Astrocyte of the spinal cord (primary cell): ENCODE measurements at regions not wholly inside any gene's neighbourhood (a gene's known extent, or its start where the extent isn't known, plus 50 kb on each side); places are given as distances from the start of the nearest gene placed in this dataset.

ENCODE experiments used
- DNase-seq: peaks from one replicate; pipeline ENCODE4 v3.0.0; 2011; ENCODE audit warnings: low read depth, low spot score
- H3K4me3 ChIP-seq: 2 replicates; pipeline ENCODE4 v1.5.1; 2011; ENCODE audit warnings: low read depth, mild to moderate bottlenecking, low read length, moderate library complexity
- CTCF ChIP-seq: IDR thresholded peaks from 2 replicates; pipeline ENCODE4 v1.5.1; 2012; ENCODE audit warnings: low read depth, mild to moderate bottlenecking, low read length, inconsistent platforms
- in situ Hi-C: cut with HindIII; loops from 2 replicates; pipeline ENCODE4 v1.10.0; 2017; ENCODE audit warnings: low sequenced_read_pairs

GRCh38 chr9:7707934-7708333, 91.6 kb downstream of the DMAC1 start:
- no peak for TF ChIP-seq CTCF
- DNase-seq, result no peak
- no peak overlapping the region for H3K4me3 ChIP-seq
- in situ Hi-C loops, result no loop called here

GRCh38 chr9:7704543-7704942, 95.0 kb downstream of the DMAC1 start:
- in situ Hi-C loops, result no loop called here
- no peak for TF ChIP-seq CTCF
- DNase-seq, result no peak
- no peak overlapping the region for H3K4me3 ChIP-seq

- H3K4me3 ChIP-seq, result no peak overlapping the region
- in situ Hi-C loops, result no loop called here
- DNase-seq, result no peak
- TF ChIP-seq CTCF, result no peak
Observed at GRCh38 chr9:7691909-7692308, 107.7 kb downstream of the DMAC1 start.

GRCh38 chr9:7690014-7690413, 109.6 kb downstream of the DMAC1 start:
- DNase-seq, result no peak
- in situ Hi-C loops, result no loop called here
- TF ChIP-seq CTCF, result no peak
- no peak overlapping the region for H3K4me3 ChIP-seq

GRCh38 chr9:7688626-7689025, 111.0 kb downstream of the DMAC1 start:
- DNase-seq, result no peak
- no peak for TF ChIP-seq CTCF
- in situ Hi-C loops, result no loop called here
- no peak overlapping the region for H3K4me3 ChIP-seq

- H3K4me3 ChIP-seq, result no peak overlapping the region
- no peak for DNase-seq
- TF ChIP-seq CTCF, result no peak
- in situ Hi-C loops, result no loop called here
Observed at GRCh38 chr9:7676609-7677156, 122.9 kb downstream of the DMAC1 start.

- no peak for DNase-seq
- in situ Hi-C loops, result no loop called here
- H3K4me3 ChIP-seq, result no peak overlapping the region
- TF ChIP-seq CTCF, result no peak
Observed at GRCh38 chr9:7671847-7672246, 127.7 kb downstream of the DMAC1 start.
